Stimulated activated memory B cell treated with anti-CD40 and anti-IgM and Interleukin-4, amounts not matched to agents 10 μg/mL and 1 μg/mL and 100 μg/mL, for 72 hours (primary cell): ENCODE measurements at regions not wholly inside any gene's neighbourhood (a gene's known extent, or its start where the extent isn't known, plus 50 kb on each side); places are given as distances from the start of the nearest gene placed in this dataset.

Experiments
- ATAC-seq: fragments of 150-1000 bp; cut with Tn5 transposase; 2 replicates; pipeline ENCODE4 v1.10.0; 2021
- H3K27ac Mint-ChIP-seq: one replicate; pipeline ENCODE4 v1.8.0; 2022; ENCODE audit warnings: mild to moderate bottlenecking, mixed read lengths
- H3K27me3 Mint-ChIP-seq: one replicate; pipeline ENCODE4 v1.8.0; 2022; ENCODE audit warnings: mixed read lengths
- H3K36me3 Mint-ChIP-seq: one replicate; pipeline ENCODE4 v1.8.0; 2022; ENCODE audit warnings: mixed read lengths
- H3K4me1 Mint-ChIP-seq: one replicate; pipeline ENCODE4 v1.8.0; 2022; ENCODE audit warnings: mixed read lengths
- H3K4me3 Mint-ChIP-seq: one replicate; pipeline ENCODE4 v1.8.0; 2022; ENCODE audit warnings: mild to moderate bottlenecking, moderate library complexity, mixed read lengths
- H3K9me3 Mint-ChIP-seq: one replicate; pipeline ENCODE4 v1.8.0; 2022; ENCODE audit warnings: mixed read lengths

DNA sequence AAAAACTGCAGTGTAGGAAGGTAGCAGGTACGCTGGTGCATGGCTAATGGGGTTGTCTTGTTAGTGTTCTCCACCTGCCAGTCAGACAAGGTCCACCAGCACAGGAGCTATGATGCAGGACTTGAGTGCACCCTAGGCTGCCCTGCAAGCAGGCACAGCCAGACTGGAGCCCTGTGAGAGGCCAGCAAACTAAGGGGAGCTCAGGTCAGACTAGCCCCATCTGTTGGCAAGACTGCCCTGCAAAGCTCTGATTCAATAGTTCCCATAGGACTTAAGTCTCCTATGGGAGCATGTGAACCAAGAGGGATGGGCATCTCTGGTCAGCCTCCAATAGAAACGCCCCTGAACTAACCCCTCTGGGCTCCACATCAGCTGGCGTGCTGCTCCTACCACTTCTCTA is 1307.3 kb downstream of the C4orf33 start:
- H3K27ac Mint-ChIP-seq: no peak overlapping the region
- H3K4me3 Mint-ChIP-seq: no peak overlapping the region
- H3K36me3 Mint-ChIP-seq: no peaks in the 10 kb centered on the region
- H3K4me1 Mint-ChIP-seq: no peaks in the 10 kb centered on the region
- no peaks in the 10 kb centered on the region for H3K27me3 Mint-ChIP-seq
- peak; percentile 36 for ATAC-seq
- peaks cover 6% of the 10 kb centered on the region for H3K9me3 Mint-ChIP-seq

DNA sequence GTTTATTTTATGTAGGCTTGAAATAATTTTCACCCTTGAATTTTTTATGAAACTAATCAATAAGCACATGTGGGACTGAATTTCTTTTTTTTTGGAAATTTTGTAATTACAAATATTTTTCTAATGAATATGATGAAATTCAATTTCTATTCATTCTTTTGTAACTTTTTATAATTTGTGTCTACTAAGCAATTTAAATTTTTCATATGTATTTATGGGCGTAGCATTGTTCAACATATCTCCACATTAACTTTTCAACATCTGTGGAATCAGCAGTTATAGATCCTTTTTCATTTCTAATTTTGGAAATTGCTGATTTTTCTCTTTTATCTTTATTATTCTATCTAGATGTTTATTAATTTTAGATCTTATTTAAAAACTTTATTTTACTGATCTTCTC is 1320.3 kb downstream of the C4orf33 start:
- peaks cover 10% of the 10 kb centered on the region for H3K9me3 Mint-ChIP-seq
- no peaks in the 10 kb centered on the region for H3K36me3 Mint-ChIP-seq
- H3K27ac Mint-ChIP-seq: no peak overlapping the region
- no peak overlapping the region for H3K4me3 Mint-ChIP-seq
- no peak for ATAC-seq
- H3K27me3 Mint-ChIP-seq: no peaks in the 10 kb centered on the region
- no peaks in the 10 kb centered on the region for H3K4me1 Mint-ChIP-seq

DNA sequence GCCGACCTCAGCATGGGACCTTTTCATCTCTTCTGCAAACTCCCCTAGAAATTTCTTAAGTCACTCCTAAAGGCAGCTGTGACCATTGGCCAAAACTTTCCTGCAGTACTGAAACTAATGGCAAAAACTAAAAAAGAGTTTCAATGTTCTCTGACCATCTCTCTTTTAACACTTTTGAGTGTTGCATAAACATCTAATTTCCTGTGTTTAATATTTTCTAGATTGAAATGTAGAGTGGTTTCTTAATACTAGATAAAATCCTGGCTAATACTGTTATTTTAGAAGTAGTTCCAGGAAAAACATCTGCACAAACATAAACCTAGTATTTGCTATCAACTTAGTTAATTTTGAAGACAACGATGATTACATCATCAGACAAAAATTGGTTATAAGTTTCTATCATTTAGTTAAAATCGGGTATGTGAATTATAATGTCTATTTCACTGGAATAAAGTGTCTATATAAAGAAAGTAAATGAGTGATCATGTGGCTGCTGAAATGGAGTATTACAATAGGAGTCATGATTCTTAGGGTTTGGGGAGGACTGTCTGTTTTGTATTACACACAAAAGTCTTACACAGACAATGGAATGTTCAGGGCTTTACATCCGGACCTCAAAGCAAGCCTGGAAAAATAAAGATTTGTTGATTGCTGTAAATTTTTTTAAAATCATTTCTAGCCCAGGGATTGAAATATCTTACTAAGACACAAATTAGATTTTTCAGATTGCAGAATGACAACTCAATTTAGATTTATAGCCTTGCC is 1323.4 kb downstream of the C4orf33 start:
- no peaks in the 10 kb centered on the region for H3K36me3 Mint-ChIP-seq
- H3K4me3 Mint-ChIP-seq: no peak overlapping the region
- H3K27me3 Mint-ChIP-seq: no peaks in the 10 kb centered on the region
- peaks cover 4% of the 10 kb centered on the region for H3K9me3 Mint-ChIP-seq
- H3K27ac Mint-ChIP-seq: no peak overlapping the region
- H3K4me1 Mint-ChIP-seq: peaks cover 11% of the 10 kb centered on the region
- ATAC-seq: no peak

DNA sequence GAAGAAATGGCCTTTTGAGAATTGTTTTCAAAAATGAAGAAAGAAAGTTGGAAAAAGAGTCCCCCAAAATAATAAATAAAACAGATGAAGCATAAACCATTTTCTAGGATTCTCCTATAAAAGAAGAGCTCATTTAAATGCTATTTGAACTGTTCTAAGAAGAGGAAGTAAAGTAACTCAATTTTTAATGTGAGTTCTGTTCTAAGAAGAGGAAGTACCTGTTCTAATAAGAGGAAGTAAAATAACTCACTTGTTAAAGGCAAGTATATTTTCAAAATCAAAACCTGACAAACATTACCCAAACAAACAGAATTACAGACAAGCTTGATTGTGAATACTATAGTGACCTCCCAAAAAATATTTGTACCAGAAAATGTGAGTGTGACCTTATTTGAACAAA is 1326.3 kb downstream of the C4orf33 start:
- no peaks in the 10 kb centered on the region for H3K27me3 Mint-ChIP-seq
- no peak overlapping the region for H3K4me3 Mint-ChIP-seq
- peaks cover 3% of the 10 kb centered on the region for H3K9me3 Mint-ChIP-seq
- peak; percentile 47 for ATAC-seq
- H3K4me1 Mint-ChIP-seq: peaks cover 11% of the 10 kb centered on the region
- no peaks in the 10 kb centered on the region for H3K36me3 Mint-ChIP-seq
- H3K27ac Mint-ChIP-seq: peak overlapping the region; percentile 72

DNA sequence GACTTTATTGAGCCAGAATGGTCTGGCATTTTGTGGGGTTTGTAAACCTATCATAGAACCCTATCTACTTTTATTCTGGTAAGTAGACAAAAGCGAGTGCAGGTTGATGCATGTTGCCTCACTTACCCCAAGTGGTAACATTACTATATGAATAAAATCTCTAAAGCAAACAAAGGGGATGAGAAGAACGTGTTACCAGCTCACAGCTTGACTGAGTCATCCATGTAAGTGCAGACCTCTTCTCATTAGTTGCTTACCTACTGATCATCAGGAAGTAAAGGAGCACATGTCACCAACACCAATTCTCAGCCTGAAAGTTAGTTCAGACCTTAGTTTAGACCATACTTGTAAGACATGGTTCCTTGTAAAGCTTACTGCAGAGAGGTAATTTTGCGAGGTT is 1328.3 kb downstream of the C4orf33 start:
- H3K9me3 Mint-ChIP-seq: peaks cover 3% of the 10 kb centered on the region
- no peaks in the 10 kb centered on the region for H3K36me3 Mint-ChIP-seq
- peaks cover 11% of the 10 kb centered on the region for H3K4me1 Mint-ChIP-seq
- no peak overlapping the region for H3K27ac Mint-ChIP-seq
- H3K4me3 Mint-ChIP-seq: no peak overlapping the region
- no peaks in the 10 kb centered on the region for H3K27me3 Mint-ChIP-seq
- no peak for ATAC-seq

DNA sequence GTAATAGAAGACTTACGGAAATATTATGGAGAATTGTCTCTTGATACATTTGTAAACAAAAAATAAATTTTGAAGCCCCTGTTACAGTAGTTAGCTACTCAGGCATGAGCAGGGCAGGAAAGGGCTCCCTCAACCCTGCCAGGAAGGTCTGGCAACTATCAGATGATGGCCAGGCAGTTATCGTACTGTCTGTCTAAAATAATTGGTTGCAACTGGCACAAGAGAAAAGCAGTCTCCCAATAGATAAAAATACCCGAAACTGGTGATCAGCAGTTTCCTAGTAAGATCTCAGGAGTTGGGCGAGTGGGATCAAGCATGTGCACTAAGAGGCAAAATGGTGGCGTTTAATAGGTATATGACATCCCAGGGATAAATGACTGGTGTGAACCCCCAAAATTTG is 1336.3 kb downstream of the C4orf33 start:
- Mint-ChIP-seq H3K9me3 (no peaks in the 10 kb centered on the region), H3K36me3 (no peaks in the 10 kb centered on the region), H3K4me3 (no peak overlapping the region), H3K27ac (no peak overlapping the region), H3K4me1 (no peaks in the 10 kb centered on the region), H3K27me3 (no peaks in the 10 kb centered on the region)
- ATAC-seq: no peak

DNA sequence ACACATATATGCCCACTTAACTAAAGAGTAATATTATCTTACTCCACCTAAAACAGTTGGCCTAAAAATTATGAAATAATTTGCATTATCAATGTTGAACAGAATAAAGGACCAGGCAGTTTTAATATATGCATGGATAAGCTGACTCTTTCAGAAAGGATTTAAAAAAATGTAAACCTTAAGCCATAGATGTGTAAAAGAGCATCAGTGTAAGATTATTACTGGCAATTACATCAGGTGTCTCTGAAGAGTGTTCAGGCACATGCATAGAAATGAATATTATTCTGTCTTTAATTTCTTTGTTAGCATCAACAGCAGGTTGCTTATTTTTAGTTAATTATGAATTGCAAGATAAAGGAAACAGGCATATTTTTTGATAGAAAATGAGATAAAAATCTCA is 1353.8 kb downstream of the C4orf33 start:
- no peak overlapping the region for H3K27ac Mint-ChIP-seq
- H3K36me3 Mint-ChIP-seq: no peaks in the 10 kb centered on the region
- ATAC-seq: no peak
- no peak overlapping the region for H3K4me3 Mint-ChIP-seq
- peaks cover 7% of the 10 kb centered on the region for H3K9me3 Mint-ChIP-seq
- no peaks in the 10 kb centered on the region for H3K27me3 Mint-ChIP-seq
- H3K4me1 Mint-ChIP-seq: no peaks in the 10 kb centered on the region

DNA sequence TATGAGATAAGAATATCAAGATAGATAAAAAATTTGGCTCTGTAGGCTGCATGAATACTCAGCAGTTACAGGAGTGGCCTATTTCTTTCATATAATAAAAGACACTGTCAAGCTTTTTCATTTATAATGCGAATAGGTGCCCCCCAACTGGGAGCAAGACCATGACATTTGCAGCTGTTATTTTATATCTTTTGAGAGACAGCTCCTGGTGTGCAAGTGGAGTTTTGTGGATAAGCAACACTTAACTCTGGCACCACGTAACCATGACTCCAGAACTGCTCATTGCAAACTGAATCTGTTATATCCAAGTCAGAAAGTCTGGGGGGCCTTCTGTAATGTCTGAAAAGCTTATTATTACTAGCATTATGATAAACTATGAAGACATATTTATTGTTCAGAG is 1372.4 kb downstream of the C4orf33 start:
- Mint-ChIP-seq H3K4me1 (no peaks in the 10 kb centered on the region), H3K4me3 (no peak overlapping the region), H3K36me3 (no peaks in the 10 kb centered on the region), H3K27me3 (no peaks in the 10 kb centered on the region), H3K9me3 (no peaks in the 10 kb centered on the region), H3K27ac (no peak overlapping the region)
- no peak for ATAC-seq

DNA sequence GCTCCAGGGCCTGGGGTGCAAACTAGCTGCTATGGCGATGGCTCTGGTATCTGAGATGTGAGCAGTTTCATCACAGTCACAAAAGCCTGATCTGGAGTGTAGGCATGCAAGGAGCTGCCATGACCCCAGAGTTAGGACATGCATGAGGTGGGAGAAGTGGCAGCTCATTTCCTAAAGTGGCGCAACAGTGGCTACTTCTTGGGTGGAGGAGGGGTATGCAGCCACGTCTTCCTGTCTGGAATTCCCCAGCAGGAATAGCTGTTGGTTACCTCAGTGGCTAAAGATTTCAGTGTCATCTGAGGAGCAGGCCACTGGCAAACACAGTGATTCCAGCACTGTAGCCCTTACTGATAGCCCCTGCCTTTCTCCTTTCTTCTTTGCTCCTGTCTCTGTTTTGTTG is 1382.5 kb downstream of the C4orf33 start:
- Mint-ChIP-seq H3K4me3 (no peak overlapping the region), H3K36me3 (no peaks in the 10 kb centered on the region), H3K27ac (no peak overlapping the region), H3K9me3 (peaks cover 2% of the 10 kb centered on the region), H3K27me3 (no peaks in the 10 kb centered on the region), H3K4me1 (no peaks in the 10 kb centered on the region)
- no peak for ATAC-seq

DNA sequence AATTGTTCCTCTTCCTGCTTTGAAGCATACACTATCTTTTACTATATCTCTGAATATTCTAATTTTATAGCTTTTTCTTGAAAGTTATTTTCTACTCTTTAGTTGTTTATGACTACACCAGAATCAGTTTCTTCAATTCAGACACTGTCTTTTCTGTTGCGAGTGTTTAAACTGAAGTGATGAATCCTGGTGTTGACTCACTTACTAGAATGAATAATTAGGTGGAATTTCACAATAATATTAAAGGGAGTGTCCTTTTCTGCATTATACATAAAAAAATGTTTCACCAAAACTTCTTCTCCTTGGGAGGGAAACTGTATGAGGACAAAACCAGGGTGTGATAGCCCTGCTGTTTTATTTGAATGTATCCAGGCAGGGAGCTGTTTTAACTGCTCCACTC is 1383.1 kb downstream of the C4orf33 start:
- Mint-ChIP-seq H3K9me3 (peaks cover 2% of the 10 kb centered on the region), H3K4me3 (no peak overlapping the region), H3K27ac (no peak overlapping the region), H3K27me3 (no peaks in the 10 kb centered on the region), H3K36me3 (no peaks in the 10 kb centered on the region), H3K4me1 (no peaks in the 10 kb centered on the region)
- ATAC-seq: no peak

DNA sequence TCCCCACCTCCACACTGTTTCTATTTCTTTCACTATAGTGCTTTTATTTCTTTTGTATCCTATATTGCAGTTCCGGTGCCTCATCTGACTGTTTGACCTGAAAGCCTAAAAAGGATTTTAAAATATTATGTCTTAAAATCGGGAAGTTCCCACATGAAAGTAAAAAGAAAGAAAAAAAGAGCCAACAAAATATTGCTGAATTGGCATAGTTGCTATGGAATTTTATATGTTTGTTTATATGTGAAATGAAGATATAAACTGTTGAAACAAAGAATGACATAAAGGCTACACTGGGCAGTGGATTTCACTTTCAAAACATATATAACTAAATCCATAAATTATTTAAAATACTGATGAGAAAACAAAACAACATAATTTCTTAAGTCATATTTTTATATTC is 1383.7 kb downstream of the C4orf33 start:
- Mint-ChIP-seq H3K4me1 (no peaks in the 10 kb centered on the region), H3K27ac (no peak overlapping the region), H3K36me3 (no peaks in the 10 kb centered on the region), H3K9me3 (peaks cover 2% of the 10 kb centered on the region), H3K4me3 (no peak overlapping the region), H3K27me3 (no peaks in the 10 kb centered on the region)
- ATAC-seq: no peak

DNA sequence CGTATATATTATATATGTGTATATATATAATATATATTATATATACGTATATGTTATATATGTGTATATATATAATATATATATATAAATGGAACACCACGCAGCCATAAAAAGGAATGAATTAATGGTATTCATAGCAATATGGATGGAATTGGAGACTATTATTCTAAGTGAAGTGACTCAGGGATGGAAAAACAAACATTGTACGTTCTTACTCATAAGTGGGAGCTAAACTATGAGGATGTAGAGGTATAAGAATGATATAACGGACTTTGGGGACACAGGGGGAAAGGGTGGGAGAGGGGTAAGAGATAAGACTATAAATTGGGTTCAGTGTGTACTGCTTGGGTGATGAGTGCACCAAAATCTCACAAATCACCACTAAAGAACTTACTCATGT is 1388.9 kb downstream of the C4orf33 start:
- H3K27me3 Mint-ChIP-seq: no peaks in the 10 kb centered on the region
- ATAC-seq: no peak
- H3K27ac Mint-ChIP-seq: no peak overlapping the region
- H3K36me3 Mint-ChIP-seq: no peaks in the 10 kb centered on the region
- no peaks in the 10 kb centered on the region for H3K4me1 Mint-ChIP-seq
- H3K9me3 Mint-ChIP-seq: peaks cover 5% of the 10 kb centered on the region
- no peak overlapping the region for H3K4me3 Mint-ChIP-seq

DNA sequence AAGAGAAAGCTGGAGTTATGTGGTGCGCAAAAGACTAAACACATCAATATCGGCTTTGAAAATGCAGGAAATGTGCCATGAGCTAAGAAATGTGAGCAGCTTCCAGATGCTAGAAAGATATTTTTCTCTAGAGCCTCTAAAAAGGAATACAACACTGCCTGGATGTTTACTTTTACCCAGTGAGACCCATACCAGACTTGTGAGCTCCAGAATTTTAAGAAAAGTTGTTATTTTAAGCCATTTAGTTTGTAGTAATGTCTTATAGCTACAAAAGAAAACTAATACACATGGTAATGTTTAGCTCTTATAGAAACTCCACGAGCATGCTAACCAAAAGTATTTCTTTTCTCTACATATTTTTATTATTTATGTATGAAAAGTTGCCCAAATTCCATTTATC is 1389.4 kb downstream of the C4orf33 start:
- no peak for ATAC-seq
- Mint-ChIP-seq H3K27me3 (no peaks in the 10 kb centered on the region), H3K4me3 (no peak overlapping the region), H3K9me3 (peaks cover 5% of the 10 kb centered on the region), H3K4me1 (no peaks in the 10 kb centered on the region), H3K36me3 (no peaks in the 10 kb centered on the region), H3K27ac (no peak overlapping the region)

DNA sequence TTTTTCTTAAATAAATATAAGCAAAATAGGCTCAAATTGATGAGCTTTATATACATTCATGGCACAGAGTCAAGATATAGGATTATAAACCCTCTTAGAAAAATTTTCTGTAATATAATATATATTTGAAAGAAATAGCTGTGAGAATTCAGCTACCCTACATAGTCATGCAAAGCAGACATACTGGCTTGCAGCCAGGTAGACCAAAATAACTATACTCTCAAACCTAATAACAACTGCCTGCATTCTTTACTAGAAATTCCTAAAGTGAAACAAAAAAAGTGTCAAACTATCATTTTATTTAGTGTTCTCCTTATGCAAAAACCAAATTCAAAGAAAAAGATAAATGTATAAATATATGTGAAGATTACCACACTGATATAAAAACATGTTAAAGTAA is 1390.2 kb downstream of the C4orf33 start:
- H3K9me3 Mint-ChIP-seq: peaks cover 5% of the 10 kb centered on the region
- no peak overlapping the region for H3K4me3 Mint-ChIP-seq
- no peaks in the 10 kb centered on the region for H3K36me3 Mint-ChIP-seq
- H3K27me3 Mint-ChIP-seq: no peaks in the 10 kb centered on the region
- no peak for ATAC-seq
- H3K27ac Mint-ChIP-seq: no peak overlapping the region
- H3K4me1 Mint-ChIP-seq: no peaks in the 10 kb centered on the region

DNA sequence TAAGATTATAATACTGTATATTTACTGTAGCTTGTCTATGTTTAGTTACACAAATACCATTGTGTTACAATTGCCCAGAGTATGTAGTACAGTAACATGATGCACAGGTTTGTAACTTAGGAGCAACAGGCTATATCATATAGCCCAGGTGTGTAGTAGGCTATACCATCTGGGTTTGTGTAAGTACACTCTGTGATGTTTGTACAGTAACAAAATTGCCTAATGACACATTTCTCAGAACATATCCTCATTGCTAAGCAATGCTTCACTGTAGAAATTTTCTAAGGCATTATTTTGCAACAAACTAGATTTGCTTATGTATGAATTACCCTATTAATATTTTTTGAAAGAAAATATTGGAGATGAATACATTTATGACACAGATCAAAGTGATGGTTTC is 1390.9 kb downstream of the C4orf33 start:
- ATAC-seq: no peak
- H3K4me3 Mint-ChIP-seq: no peak overlapping the region
- H3K9me3 Mint-ChIP-seq: peaks cover 11% of the 10 kb centered on the region
- no peaks in the 10 kb centered on the region for H3K27me3 Mint-ChIP-seq
- no peak overlapping the region for H3K27ac Mint-ChIP-seq
- no peaks in the 10 kb centered on the region for H3K4me1 Mint-ChIP-seq
- no peaks in the 10 kb centered on the region for H3K36me3 Mint-ChIP-seq

DNA sequence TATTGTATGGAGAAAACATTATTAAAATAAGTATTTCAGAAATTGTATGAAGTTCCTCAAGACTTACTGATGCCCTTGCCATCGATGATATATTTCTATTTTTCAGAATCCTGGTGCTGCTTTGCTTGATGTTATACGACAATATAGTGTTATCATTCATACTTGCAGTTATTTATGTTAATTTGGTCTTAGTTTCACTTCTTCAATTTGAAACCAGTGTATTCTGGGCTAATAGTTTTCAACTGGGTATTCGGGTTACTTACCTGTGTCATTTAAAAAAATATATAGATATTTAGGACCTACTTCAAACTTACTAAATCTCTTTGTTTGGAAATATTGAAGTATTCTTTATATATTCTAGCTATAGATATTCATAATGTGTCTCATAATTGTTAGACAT is 1414.7 kb downstream of the C4orf33 start:
- Mint-ChIP-seq H3K27ac (no peak overlapping the region), H3K4me1 (no peaks in the 10 kb centered on the region), H3K4me3 (no peak overlapping the region), H3K27me3 (no peaks in the 10 kb centered on the region), H3K9me3 (no peaks in the 10 kb centered on the region), H3K36me3 (no peaks in the 10 kb centered on the region)
- ATAC-seq: no peak

DNA sequence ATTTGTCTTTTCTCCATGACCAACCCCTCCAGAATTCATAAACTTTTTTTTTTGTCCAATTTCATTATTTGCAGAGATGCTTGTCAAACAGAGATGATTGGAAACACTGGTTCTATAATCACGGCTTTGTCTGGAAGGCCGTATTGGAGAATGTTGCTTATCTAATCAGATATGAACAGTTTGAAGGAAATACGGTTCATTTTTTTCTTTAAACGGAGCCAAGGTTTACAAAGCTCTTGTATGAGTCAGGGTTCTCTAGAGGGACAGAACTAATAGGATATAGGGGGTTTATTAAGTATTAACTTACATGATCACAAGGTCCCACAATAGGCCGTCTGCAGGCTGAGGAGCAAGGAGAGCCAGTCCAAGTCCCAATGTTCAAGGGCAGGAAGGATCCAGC is 1415.8 kb downstream of the C4orf33 start:
- Mint-ChIP-seq H3K4me1 (no peaks in the 10 kb centered on the region), H3K27me3 (no peaks in the 10 kb centered on the region), H3K9me3 (no peaks in the 10 kb centered on the region), H3K4me3 (no peak overlapping the region), H3K36me3 (no peaks in the 10 kb centered on the region), H3K27ac (no peak overlapping the region)
- ATAC-seq: no peak
